GM21526 (cell line): ENCODE measurements at regions not wholly inside any gene's neighbourhood (a gene's known extent, or its start where the extent isn't known, plus 50 kb on each side); places are given as distances from the start of the nearest gene placed in this dataset.
"Not testable (repeated sequence)": the region's sequence is repeated elsewhere in the genome, so short reads cannot be mapped to it uniquely, and the experiment has no call there.

Source experiments
- ATAC-seq: cut with Tn5 transposase; IDR thresholded peaks from one replicate; pipeline ENCODE4 v1.9.1; 2021; ENCODE audit warnings: moderate library complexity; ENCODE audit not compliant: unreplicated experiment, low FRiP score

- no peak for ATAC-seq
These were observed 559.0 kb upstream of the AMOT start for GRCh38 chrX:113399506-113400192.

DNA sequence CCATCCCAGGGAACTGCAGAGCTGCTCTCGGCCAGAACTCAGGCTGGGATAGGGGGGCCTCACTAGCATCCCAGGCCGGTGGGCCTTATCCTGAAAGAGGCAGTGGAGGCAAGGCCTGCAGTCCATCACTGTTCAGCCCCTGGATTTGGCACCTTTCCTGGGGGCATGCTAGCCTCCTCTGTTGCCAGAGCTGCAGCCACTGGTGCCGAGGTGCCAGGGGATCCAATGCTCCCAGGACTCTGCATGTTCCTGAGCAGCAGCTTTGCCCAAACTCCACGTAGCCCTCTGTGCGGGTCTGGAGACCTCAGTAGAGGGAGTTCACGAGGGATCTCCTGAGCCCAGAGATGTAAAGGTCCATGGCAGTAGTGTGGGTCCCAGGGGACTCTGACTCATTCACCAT lies 551.7 kb upstream of the AMOT start:
- no peak for ATAC-seq

DNA sequence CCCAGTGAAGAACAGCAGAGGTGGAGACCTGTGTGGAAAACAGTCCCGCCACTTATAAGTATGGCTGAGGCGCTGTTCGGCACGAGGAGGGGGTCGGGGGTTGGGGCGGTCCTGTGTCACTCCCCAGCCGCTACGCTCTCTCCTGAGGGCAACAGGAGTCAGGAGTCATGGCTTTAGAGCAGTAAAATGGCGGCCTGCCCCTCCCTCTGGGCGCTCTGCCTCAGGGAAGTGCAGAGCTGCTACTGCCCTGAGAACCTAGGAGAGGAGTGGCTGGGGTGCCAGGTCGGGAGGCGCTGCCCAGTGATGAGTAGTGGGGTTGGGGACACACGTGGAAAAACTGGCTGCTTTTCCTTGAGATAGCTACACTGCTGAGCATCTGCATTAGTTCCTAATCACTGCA lies 551.2 kb upstream of the AMOT start:
- no peak for ATAC-seq

DNA sequence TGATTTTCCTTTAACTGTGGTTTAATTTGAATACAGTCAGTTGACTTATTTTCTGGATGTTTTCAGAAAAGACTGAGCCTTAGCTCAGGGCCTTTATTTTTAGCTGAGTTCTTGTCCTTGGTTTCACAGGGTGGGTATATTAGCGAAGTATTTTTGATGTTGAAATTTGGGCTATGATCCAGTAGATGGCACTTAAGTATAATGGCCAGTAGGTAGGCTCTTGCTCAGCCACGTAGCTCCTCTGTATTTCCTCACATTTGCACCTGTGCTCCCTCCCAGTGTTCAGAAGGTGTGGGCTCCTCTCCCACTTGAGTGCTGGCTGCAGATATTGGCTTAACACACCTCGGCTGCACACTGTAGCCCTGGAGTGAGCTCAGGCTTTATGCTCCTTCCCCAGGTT lies 549.9 kb upstream of the AMOT start:
- no peak for ATAC-seq

GRCh38 chrX:113389846-113390245 lies 549.2 kb upstream of the AMOT start:
- ATAC-seq = no peak

DNA sequence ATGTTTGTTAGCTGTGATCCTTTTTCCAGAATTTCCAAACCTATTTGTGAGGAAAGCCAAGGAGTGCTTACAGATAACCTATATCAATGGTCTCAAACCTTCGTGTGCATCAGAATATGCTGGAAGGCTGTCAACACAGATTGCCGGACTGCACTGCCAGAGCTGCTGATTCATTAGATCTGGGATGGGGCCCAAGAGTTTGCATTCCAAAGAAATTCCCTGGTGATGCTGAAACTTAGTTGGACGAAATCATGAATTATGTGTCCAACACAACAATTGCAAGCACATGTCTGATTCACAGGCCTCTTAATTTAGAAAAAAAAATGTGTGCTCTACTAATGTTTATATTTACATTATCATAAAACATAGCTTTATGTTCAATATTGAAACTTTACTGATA lies 544.0 kb upstream of the AMOT start:
- no peak for ATAC-seq

GRCh38 chrX:113373421-113373820 lies 532.8 kb upstream of the AMOT start:
- not testable (repeated sequence) for ATAC-seq

DNA sequence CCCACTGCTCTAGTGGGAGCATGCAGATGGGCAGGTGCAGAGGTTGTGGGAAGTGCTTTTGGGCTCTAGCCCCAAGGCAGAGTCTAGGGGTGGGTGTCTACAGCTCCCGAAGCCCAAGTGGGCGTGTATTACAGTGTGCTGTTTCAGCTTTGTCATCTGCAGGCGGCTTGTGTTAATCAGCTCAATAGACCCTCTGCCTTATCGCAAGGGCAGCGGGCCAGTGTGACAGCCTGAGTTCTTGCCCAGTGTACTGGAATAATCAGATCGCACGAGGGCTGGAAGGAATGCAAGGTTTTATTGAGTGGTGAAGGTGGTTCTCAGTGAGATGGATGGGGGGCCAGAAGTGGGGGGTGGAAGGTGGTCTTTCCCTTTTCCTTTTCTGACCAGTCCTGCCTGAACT lies 529.4 kb upstream of the AMOT start:
- no peak for ATAC-seq

DNA sequence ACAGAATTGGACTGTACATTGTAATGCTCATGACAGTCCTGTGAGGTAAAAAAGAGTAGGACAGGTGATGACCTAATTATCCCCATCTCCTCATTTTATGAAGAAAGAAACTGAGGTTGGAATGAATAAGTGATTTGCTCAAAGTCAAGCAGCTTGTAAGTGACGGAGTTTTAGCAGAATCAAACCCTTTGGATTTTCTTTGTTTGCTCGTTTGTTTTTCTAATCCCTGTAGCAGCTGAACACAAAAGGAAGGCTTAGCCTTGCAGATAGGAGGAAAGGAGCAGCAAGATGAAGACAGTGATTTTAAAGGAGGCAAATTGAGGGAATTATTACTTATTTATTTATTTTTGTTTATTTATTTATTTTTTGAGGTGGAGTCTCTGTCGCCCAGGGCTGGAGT lies 528.4 kb upstream of the AMOT start:
- ATAC-seq = no peak

DNA sequence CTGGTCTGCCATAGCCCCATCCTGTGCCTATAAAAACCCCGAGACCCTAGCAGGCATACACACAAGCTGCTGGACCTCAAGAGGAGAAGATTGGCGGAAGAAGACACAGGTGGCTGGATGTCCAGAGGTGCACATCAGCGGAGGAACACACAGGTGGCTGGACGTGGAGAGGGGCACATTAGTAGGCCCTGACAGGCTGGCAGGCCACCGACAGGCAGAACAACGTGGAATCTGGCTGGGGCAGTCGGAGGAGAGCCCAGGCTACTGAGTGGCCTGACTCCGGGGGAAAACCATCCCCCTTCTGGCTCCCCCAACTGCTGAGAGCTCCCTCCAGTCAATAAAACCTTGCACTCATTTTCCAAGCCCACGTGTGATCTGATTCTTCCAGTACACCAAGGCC lies 512.5 kb upstream of the AMOT start:
- no peak for ATAC-seq

- ATAC-seq = no peak
These were observed 489.8 kb upstream of the AMOT start for GRCh38 chrX:113330416-113330815.

- no peak for ATAC-seq
These were observed 475.3 kb upstream of the AMOT start for GRCh38 chrX:113315927-113316326.

GRCh38 chrX:113305496-113305895 lies 464.9 kb upstream of the AMOT start:
- no peak for ATAC-seq

DNA sequence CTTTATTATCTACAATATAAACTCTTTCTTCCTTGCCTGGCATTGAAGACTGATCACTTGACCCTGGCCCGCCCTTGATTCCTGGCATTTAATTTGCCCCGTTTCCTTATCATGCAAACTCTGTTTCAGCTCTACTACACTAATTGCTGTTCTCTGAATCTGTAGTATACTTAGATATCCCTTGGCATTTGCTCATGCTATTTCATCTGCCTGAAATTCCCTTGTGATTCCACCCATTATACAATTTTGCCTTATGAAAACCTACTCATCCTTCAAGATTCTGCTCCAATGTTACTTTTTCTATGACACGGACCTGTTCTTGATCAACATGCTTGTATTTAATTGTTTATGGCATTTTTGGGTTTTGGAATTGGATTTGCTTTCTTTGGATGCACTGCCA lies 459.9 kb upstream of the AMOT start:
- ATAC-seq = no peak

- no peak for ATAC-seq
These were observed 456.8 kb upstream of the AMOT start for GRCh38 chrX:113297437-113297836.

- no peak for ATAC-seq
These were observed 448.9 kb upstream of the AMOT start for GRCh38 chrX:113289503-113289902.

- ATAC-seq = no peak
These were observed 447.1 kb upstream of the AMOT start for GRCh38 chrX:113287761-113288160.

GRCh38 chrX:113275804-113276203 lies 435.2 kb upstream of the AMOT start:
- no peak for ATAC-seq

DNA sequence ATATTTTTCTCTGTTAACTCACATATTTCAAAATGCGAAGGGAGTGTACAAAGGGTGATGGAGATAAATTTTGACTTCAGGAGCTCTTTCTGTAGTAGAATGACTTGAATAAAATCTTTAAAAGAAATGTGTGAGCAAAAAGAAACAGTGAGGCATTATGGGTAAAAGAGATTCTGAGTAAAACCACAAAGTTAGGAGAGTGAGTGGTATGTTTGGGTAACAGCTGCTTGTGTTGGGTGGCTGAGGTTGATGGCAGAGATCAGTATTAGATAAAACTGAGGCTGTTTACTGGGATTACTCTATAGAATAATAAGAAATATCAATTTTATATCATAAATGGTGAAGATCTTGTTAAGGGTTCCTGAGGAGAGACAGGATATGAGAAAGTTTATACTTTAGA lies 434.2 kb upstream of the AMOT start:
- no peak for ATAC-seq

GRCh38 chrX:113274345-113274744 lies 433.7 kb upstream of the AMOT start:
- ATAC-seq = no peak

DNA sequence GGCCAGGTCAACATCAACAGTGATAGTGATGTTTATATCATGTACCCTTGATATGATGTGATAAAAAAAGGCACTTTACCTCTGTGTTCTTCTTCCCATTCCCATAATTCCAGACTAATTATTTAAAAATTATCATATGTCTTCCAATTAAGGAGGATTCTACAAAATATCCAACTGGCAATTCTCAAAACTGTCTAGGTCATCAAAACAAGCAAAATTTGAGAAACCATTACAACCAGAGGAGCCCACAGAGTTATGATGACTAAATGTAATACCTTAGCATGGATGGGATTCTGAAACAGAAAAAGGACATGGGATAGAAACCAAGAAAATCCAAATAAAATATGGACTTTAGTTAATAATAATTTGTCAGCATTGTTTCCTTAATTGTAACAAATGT lies 428.6 kb upstream of the AMOT start:
- ATAC-seq = no peak

- ATAC-seq = no peak
These were observed 419.8 kb upstream of the AMOT start for GRCh38 chrX:113260474-113260873.

DNA sequence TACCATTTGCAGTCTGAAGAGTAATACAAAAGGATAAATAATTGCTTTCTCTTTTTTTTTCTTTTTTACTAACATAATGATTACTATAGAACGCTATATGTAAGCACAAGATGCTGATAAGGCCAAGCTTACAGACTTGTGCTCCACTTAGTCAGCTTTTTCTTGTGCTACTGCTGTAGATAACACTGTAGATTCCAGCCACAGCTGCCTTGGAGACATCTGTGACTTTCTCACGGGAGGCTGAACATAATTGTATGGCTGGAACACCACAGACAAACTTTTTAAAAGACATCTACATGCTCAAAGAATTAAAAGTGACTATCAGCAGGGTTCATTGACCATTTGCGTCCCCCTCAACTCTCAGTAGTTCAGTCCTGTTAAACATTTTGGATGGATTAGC lies 381.7 kb upstream of the AMOT start:
- no peak for ATAC-seq
